A549 (cell line): ENCODE measurements at regions not wholly inside any gene's neighbourhood (a gene's known extent, or its start where the extent isn't known, plus 50 kb on each side); places are given as distances from the start of the nearest gene placed in this dataset.

Experiments
- ATAC-seq, 2 experiments: fragments of 200-7000 bp in 1 of 2; fragments of >200 bp in 1 of 2; cut with Nextera tagmentation in 1 of 2; cut with Tn5 transposase in 1 of 2; 3 replicates each; pipeline versions ENCODE4 v1.8.0 to v1.9.1; 2018 to 2020; ENCODE audit warnings: mild to moderate bottlenecking in 1 of 2, moderate library complexity in 1 of 2
- CTCF ChIA-PET: fragments of 300-600 bp; sonication (Branson Sonifier 250); formaldehyde crosslinking; extraction: SDS; loops from one replicate; lab custom pipeline; 2021; ENCODE audit warnings: antibody characterized with exemption, inconsistent platforms; lab: Yijun Ruan, JAX
- POLR2A ChIA-PET: fragments of 350-600 bp; formaldehyde crosslinking; extraction: SDS; loops from one replicate; lab custom pipeline; 2021; ENCODE audit warnings: antibody characterized with exemption, inconsistent platforms; lab: Yijun Ruan, JAX
- DNase-seq, 2 experiments: peaks; one replicate each; pipeline versions ENCODE4 v3.0.0 to v3.0.0-alpha.2; 2011 to 2016; ENCODE audit warnings: low read depth in 1 of 2, low spot score in 1 of 2
- FAIRE-seq: peaks from 2 replicates; lab custom pipeline; 2011; peaks lifted over from hg19 to GRCh38; lab: Jason Lieb, UNC
- H3K27ac ChIP-seq, 2 experiments: fragments of >200 bp; sonication (Bioruptor Twin); formaldehyde crosslinking; 3 replicates each; pipeline ENCODE4 v1.5.1; 2016 to 2017
- H3K4me1 ChIP-seq: fragments of >200 bp; sonication (Bioruptor Twin); formaldehyde crosslinking; 3 replicates; pipeline ENCODE4 v1.6.1; 2016
- H3K4me2 ChIP-seq: fragments of >200 bp; sonication (Bioruptor Twin); formaldehyde crosslinking; 3 replicates; pipeline ENCODE4 v1.6.1; 2016
- H3K4me3 ChIP-seq: fragments of >200 bp; sonication (Bioruptor Twin); formaldehyde crosslinking; 3 replicates; pipeline ENCODE4 v1.5.1; 2016
- H3K9me3 ChIP-seq: fragments of >200 bp; sonication (Bioruptor Twin); formaldehyde crosslinking; 3 replicates; pipeline ENCODE4 v1.6.1; 2016
- BHLHE40 ChIP-seq: IDR thresholded peaks from 2 replicates; pipeline ENCODE4 v1.6.1; 2012; ENCODE audit warnings: low read depth, low read length, inconsistent platforms
- CEBPB ChIP-seq, 2 experiments: fragments of >200 bp in 1 of 2; sonication (Bioruptor Twin) in 1 of 2; formaldehyde crosslinking in 1 of 2; IDR thresholded peaks; 2 replicates each; pipeline ENCODE4 v1.6.1; 2012 to 2016
- CHD4 ChIP-seq: fragments of 200-600 bp; sonication (generic); IDR thresholded peaks from 2 replicates; pipeline ENCODE4 v1.6.1; 2016; ENCODE audit warnings: antibody characterized with exemption, mild to moderate bottlenecking, borderline replicate concordance
- EHF ChIP-seq: fragments of 250-450 bp; sonication (Bioruptor Pico); IDR thresholded peaks from 2 replicates; pipeline ENCODE4 v1.5.0; 2020; ENCODE audit warnings: mild to moderate bottlenecking
- ESRRA ChIP-seq: fragments of 150-350 bp; IDR thresholded peaks from 2 replicates; pipeline ENCODE4 v1.6.1; 2014; ENCODE audit warnings: mild to moderate bottlenecking, low read length, borderline replicate concordance
- FOSB ChIP-seq: fragments of 250-450 bp; sonication (Bioruptor Pico); IDR thresholded peaks from 2 replicates; pipeline ENCODE4 v1.5.0; 2020; ENCODE audit warnings: mild to moderate bottlenecking, moderate library complexity
- FOXS1 ChIP-seq: fragments of 250-450 bp; sonication (Bioruptor Pico); IDR thresholded peaks from 2 replicates; pipeline ENCODE4 v1.5.0; 2020; ENCODE audit warnings: mild to moderate bottlenecking, moderate library complexity
- GATA3 ChIP-seq: IDR thresholded peaks from 2 replicates; pipeline ENCODE4 v1.6.1; 2012; ENCODE audit warnings: borderline replicate concordance
- HDAC2 ChIP-seq: fragments of 200-600 bp; sonication (generic); IDR thresholded peaks from 2 replicates; pipeline ENCODE4 v1.6.1; 2016
- HOXA7 ChIP-seq: fragments of 250-450 bp; sonication (Bioruptor Pico); IDR thresholded peaks from 2 replicates; pipeline ENCODE4 v1.5.0; 2020; ENCODE audit warnings: mild to moderate bottlenecking, moderate library complexity
- KDM1A ChIP-seq: fragments of 200-600 bp; sonication (generic); IDR thresholded peaks from 2 replicates; pipeline ENCODE4 v1.6.1; 2016; ENCODE audit warnings: low read depth, mild to moderate bottlenecking
- KDM5A ChIP-seq: fragments of 200-600 bp; sonication (generic); IDR thresholded peaks from 2 replicates; pipeline ENCODE4 v1.6.1; 2016; ENCODE audit warnings: antibody characterized with exemption, mild to moderate bottlenecking
- MAFK ChIP-seq: fragments of 450-650 bp; IDR thresholded peaks from 2 replicates; pipeline ENCODE4 v1.6.1; 2014; ENCODE audit not compliant: partially characterized antibody
- NFE2L2 ChIP-seq: fragments of 150-350 bp; conservative IDR thresholded peaks from 2 replicates; pipeline ENCODE4 v1.6.1; 2014; ENCODE audit warnings: low read length
- NPAS2 ChIP-seq: fragments of 250-450 bp; sonication (Bioruptor Pico); IDR thresholded peaks from 2 replicates; pipeline ENCODE4 v1.8.0; 2022; ENCODE audit warnings: mild to moderate bottlenecking, moderate library complexity, borderline replicate concordance
- PHF8 ChIP-seq: fragments of 200-600 bp; sonication (generic); IDR thresholded peaks from 2 replicates; pipeline ENCODE4 v1.6.1; 2016; ENCODE audit warnings: low read depth, mild to moderate bottlenecking, antibody characterized with exemption, moderate library complexity, borderline replicate concordance
- POLR2A ChIP-seq: IDR thresholded peaks from 2 replicates; pipeline ENCODE4 v1.6.1; 2012; ENCODE audit warnings: mild to moderate bottlenecking, low read length
- POLR2AphosphoS2 ChIP-seq: conservative IDR thresholded peaks from 2 replicates; pipeline ENCODE4 v1.6.1; 2012; ENCODE audit warnings: low read length, improper control_type of control experiment, inconsistent platforms
- SMC3 ChIP-seq: fragments of >200 bp; sonication (Bioruptor Twin); formaldehyde crosslinking; IDR thresholded peaks from 3 replicates; pipeline ENCODE4 v1.6.1; 2018; ENCODE audit warnings: inconsistent platforms
- SREBF2 ChIP-seq: fragments of 450-650 bp; IDR thresholded peaks from 2 replicates; pipeline ENCODE4 v1.6.1; 2014; ENCODE audit warnings: mild to moderate bottlenecking, moderate library complexity
- ZNF302 ChIP-seq: fragments of 250-450 bp; sonication (Bioruptor Pico); IDR thresholded peaks from 2 replicates; pipeline ENCODE4 v1.9.0; 2021; ENCODE audit warnings: inconsistent platforms, mild to moderate bottlenecking, moderate library complexity
- WGBS: methylation state at CpG from one replicate; pipeline ENCODE4 v1.1.6; 2017; ENCODE audit errors: missing lambda C conversion rate; 5-methylcytosine and 5-hydroxymethylcytosine counted together
- TF ChIP-seq, protein P1 (sequence below): IDR thresholded peaks from 2 replicates; pipeline ENCODE4 v1.6.1; 2012
- TF ChIP-seq, protein P2 (sequence below): fragments of >200 bp; sonication (Bioruptor Twin); formaldehyde crosslinking; IDR thresholded peaks from 2 replicates; pipeline ENCODE4 v1.6.1; 2016
- TF ChIP-seq, protein P3 (sequence below): fragments of >200 bp; sonication (Bioruptor Twin); formaldehyde crosslinking; IDR thresholded peaks from 3 replicates; pipeline ENCODE4 v1.6.1; 2016
- TF ChIP-seq, protein P4 (sequence below): fragments of 450-650 bp; IDR thresholded peaks from 2 replicates; pipeline ENCODE4 v1.6.1; 2014; ENCODE audit warnings: antibody characterized with exemption
- TF ChIP-seq, protein P5 (sequence below): IDR thresholded peaks from 2 replicates; pipeline ENCODE4 v1.6.1; 2012

DNA sequence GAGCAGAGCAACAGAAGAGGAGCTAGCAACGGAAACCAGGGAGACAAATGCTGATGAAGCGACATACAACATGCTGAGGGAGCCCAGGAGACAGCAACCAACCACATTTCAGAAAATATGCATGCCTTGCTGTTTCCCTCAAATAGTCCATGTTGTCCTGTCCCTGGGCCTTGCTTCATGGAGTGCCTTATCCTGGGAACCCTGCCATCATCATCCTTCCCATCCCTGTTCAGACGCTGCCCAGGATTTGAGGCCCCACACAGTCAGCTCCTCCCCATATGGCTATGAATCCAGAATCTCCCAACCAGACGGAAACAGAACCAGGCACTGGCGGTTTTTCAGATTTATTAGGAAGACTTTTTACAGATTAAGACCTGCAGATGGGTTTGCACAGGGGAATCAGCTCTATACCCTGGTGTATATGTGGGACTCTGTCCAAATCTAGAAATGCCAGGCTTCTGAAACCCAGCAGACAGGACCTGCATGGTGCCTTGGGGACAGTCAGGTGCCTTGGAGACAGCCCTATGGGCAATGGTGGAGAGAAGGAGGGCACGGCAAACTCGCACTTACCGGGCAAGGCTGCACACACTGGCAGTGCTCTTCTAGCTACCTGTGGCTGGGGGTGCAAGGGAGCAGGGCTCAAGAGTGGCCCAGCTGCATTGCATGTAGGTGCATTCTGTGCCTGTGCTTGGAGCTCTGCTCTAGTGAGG lies 199.7 kb upstream of the MAMLD1 start:
- CTCF ChIA-PET = interaction anchor here (0.6 kb wide), 1 partner anchor 164 kb away, joined by 5 read pairs; no protein-coding TSS in a partner anchor
- H3K4me1 ChIP-seq = peaks cover 41% of the 10 kb centered on the region

DNA sequence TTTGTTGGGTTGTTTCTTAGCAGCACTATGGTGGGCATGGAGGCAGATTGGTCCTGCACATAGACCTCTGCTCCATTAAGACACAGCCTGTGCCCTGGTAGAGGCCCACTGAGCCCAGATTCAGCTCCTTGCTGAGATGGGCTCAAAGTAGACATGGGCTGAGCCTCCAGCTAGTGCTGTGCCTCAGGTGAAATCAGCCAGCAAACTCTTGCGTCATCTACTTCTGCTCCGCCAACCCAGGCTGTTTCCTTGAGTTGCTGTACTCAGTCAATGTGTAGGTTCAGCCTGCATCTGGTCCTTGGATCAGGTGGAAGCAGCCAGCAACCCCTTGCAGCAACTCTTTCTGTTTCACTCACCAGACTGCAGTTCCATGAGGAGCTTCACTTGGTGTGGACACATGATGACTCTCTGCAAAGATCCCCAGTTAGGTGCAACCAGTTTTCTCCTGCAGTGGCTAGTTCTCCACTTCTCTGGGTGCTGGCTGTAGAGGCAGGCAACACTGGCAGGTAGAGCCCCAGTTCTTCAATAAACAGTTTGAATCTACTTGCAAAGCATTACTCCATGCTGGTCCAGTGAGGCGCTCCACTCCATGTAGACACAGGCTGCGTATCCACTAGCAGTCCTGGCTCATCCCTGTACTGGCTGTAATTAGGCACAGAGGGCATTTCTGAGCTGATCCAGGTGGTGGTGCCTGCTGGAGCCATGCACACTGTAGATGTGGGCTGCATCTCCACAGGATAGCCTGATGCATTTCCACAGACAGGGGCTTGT lies 199.0 kb upstream of the MAMLD1 start:
- ChIA-PET CTCF (interaction anchor here (1.7 kb wide), 1 partner anchor 199 kb away, joined by 5 read pairs; the partner anchor contains the start of gene MAMLD1), POLR2A (no interaction called here)
- Histone ChIP-seq H3K27ac (no peak overlapping the region), H3K4me3 (no peak overlapping the region), H3K4me2 (no peak overlapping the region)
- DNase-seq = no peak
- 87% methylated on average over 4 of the region's 4 CpGs for WGBS
- TF ChIP-seq HDAC2 = no peak
- TF ChIP-seq CHD4 = no peak
- peak in 1 of 2 experiments; percentile 30; a peak in 1 of 4 replicates for TF ChIP-seq CEBPB (IDR thresholded peaks at IDR 0.05)
- TF ChIP-seq, all 56 proteins: peak for 1
- no peaks in the 10 kb centered on the region for H3K9me3 ChIP-seq
- ATAC-seq (0 out of 6 replicates have a peak, but pooled peaks of 1 of the 2 experiments have one; percentile 10), FAIRE-seq (no peak)
- H3K4me1 ChIP-seq = peaks cover 43% of the 10 kb centered on the region

More for the DNA sequence above, 199.7 kb upstream of the MAMLD1 start:
- TF ChIP-seq BHLHE40 = no peak
- TF ChIP-seq, protein P1, sequence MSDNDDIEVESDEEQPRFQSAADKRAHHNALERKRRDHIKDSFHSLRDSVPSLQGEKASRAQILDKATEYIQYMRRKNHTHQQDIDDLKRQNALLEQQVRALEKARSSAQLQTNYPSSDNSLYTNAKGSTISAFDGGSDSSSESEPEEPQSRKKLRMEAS = no peak
- TF ChIP-seq, protein P2, sequence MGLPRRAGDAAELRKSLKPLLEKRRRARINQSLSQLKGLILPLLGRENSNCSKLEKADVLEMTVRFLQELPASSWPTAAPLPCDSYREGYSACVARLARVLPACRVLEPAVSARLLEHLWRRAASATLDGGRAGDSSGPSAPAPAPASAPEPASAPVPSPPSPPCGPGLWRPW = no peak
- no peak for TF ChIP-seq EHF (CRISPR knock-in tag)
- TF ChIP-seq, protein P3, sequence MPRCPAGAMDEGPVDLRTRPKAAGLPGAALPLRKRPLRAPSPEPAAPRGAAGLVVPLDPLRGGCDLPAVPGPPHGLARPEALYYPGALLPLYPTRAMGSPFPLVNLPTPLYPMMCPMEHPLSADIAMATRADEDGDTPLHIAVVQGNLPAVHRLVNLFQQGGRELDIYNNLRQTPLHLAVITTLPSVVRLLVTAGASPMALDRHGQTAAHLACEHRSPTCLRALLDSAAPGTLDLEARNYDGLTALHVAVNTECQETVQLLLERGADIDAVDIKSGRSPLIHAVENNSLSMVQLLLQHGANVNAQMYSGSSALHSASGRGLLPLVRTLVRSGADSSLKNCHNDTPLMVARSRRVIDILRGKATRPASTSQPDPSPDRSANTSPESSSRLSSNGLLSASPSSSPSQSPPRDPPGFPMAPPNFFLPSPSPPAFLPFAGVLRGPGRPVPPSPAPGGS = no peak
- no peak for TF ChIP-seq SREBF2
- no peak for TF ChIP-seq PHF8
- no peak for ATAC-seq
- H3K4me3 ChIP-seq = no peak overlapping the region
- H3K27ac ChIP-seq = no peak overlapping the region
- POLR2A ChIA-PET = no interaction called here
- WGBS = 88% methylated on average over 8 of the region's 8 CpGs
- DNase-seq = no peak
- no peak overlapping the region for H3K4me2 ChIP-seq
- FAIRE-seq = no peak
- no peaks in the 10 kb centered on the region for H3K9me3 ChIP-seq

DNA sequence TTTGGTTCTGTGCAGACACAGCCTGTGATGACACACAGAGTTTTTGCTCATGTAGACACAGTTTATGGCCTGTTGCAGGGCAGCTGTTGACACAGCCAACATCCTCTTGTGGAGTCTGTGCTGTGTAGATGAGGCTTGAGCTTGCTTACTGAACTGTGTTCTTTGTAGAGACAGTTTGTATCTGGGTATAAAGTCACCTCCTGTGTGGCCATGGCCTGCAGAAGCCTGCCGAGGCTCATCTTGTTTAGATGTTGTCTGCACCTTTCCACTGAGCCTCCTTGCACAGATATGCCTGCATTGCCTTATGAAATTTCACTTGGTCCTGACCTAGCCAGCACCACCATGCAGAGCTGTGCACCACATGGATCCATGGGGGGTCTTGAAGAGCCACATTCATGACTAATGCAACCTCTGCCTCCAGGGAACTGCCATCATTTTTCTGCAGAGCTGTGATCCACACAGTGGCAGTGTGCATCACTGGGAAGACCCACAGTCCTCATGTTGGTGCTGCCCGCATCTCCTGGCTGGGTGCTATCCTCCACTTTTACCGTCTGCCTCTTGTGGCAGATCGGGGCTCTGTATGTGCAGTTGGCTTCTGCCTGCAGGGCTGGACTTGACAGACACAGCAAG lies 198.0 kb upstream of the MAMLD1 start:
- FAIRE-seq = no peak
- no peak overlapping the region for H3K4me3 ChIP-seq
- no peak for DNase-seq
- H3K27ac ChIP-seq = no peak overlapping the region; a peak in 1 of 6 replicates
- CTCF ChIA-PET = interaction anchor here (1.7 kb wide), 1 partner anchor 198 kb away, joined by 5 read pairs; the partner anchor contains the start of gene MAMLD1
- peaks cover 43% of the 10 kb centered on the region for H3K4me1 ChIP-seq
- TF ChIP-seq HOXA7 (CRISPR knock-in tag) (no peak), NPAS2 (CRISPR knock-in tag) (no peak), SMC3 (no peak), KDM5A (no peak), FOXS1 (CRISPR knock-in tag) (no peak), KDM1A (no peak), GATA3 (no peak), EHF (CRISPR knock-in tag) (no peak), POLR2A (no peak), NFE2L2 (no peak), FOSB (CRISPR knock-in tag) (no peak), POLR2AphosphoS2 (no peak), BHLHE40 (no peak), ESRRA (no peak), MAFK (no peak), ZNF302 (CRISPR knock-in tag) (no peak), SREBF2 (no peak)
- TF ChIP-seq, protein P4, sequence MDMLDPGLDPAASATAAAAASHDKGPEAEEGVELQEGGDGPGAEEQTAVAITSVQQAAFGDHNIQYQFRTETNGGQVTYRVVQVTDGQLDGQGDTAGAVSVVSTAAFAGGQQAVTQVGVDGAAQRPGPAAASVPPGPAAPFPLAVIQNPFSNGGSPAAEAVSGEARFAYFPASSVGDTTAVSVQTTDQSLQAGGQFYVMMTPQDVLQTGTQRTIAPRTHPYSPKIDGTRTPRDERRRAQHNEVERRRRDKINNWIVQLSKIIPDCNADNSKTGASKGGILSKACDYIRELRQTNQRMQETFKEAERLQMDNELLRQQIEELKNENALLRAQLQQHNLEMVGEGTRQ = no peak
- TF ChIP-seq, protein P5, sequence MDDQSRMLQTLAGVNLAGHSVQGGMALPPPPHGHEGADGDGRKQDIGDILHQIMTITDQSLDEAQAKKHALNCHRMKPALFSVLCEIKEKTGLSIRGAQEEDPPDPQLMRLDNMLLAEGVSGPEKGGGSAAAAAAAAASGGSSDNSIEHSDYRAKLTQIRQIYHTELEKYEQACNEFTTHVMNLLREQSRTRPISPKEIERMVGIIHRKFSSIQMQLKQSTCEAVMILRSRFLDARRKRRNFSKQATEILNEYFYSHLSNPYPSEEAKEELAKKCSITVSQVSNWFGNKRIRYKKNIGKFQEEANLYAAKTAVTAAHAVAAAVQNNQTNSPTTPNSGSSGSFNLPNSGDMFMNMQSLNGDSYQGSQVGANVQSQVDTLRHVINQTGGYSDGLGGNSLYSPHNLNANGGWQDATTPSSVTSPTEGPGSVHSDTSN = no peak
- no peaks in the 10 kb centered on the region for H3K9me3 ChIP-seq
- H3K4me2 ChIP-seq = no peak overlapping the region
- POLR2A ChIA-PET = no interaction called here
- ATAC-seq = no peak; a peak in 1 of 6 replicates
- 83% methylated on average over 4 of the region's 4 CpGs for WGBS
